PC-3 (cell line): ENCODE measurements at regions not wholly inside any gene's neighbourhood (a gene's known extent, or its start where the extent isn't known, plus 50 kb on each side); places are given as distances from the start of the nearest gene placed in this dataset.

Experiments
- ATAC-seq: fragments of 200-7000 bp; cut with Tn5 transposase; 2 replicates; pipeline ENCODE4 v1.9.1; 2020; ENCODE audit warnings: mild to moderate bottlenecking, moderate library complexity
- BruUV-seq: library from RNA; stranded (reverse); fragments of 400-500 nt; replicated peaks from 2 replicates; lab custom pipeline; 2021; lab: Mats Ljungman, UMichigan
- CTCF ChIA-PET: fragments of 300-600 bp; sonication (Branson Sonifier 250); formaldehyde crosslinking; loops from one replicate; lab custom pipeline; 2022; ENCODE audit warnings: antibody characterized with exemption; lab: Charles Lee
- POLR2A ChIA-PET: fragments of 300-600 bp; sonication (Branson Sonifier 250); formaldehyde crosslinking; loops from one replicate; lab custom pipeline; 2022; ENCODE audit warnings: antibody characterized with exemption; ENCODE audit not compliant: unreplicated experiment; lab: Charles Lee
- DNase-seq: peaks from one replicate; pipeline ENCODE4 v3.0.0-alpha.2; 2015
- H2AFZ ChIP-seq: fragments of 300-600 bp; sonication (generic); 2 replicates; pipeline ENCODE4 v1.6.0; 2016; ENCODE audit warnings: antibody characterized with exemption, low read length
- H3F3A ChIP-seq: fragments of 300-600 bp; sonication (generic); one replicate; pipeline ENCODE4 v1.6.0; 2017; ENCODE audit warnings: antibody characterized with exemption, low read length, control low read depth, mild to moderate bottlenecking; ENCODE audit not compliant: unreplicated experiment
- H3K27ac ChIP-seq: fragments of 300-600 bp; sonication (generic); 2 replicates; pipeline ENCODE4 v1.5.1; 2016; ENCODE audit warnings: mild to moderate bottlenecking, low read length
- H3K27me3 ChIP-seq: fragments of 300-600 bp; sonication (generic); 2 replicates; pipeline ENCODE4 v1.6.1; 2016; ENCODE audit warnings: low read length, mixed read lengths
- H3K36me3 ChIP-seq: fragments of 300-600 bp; sonication (generic); 2 replicates; pipeline ENCODE4 v1.6.1; 2016; ENCODE audit warnings: low read depth, mixed run types, low read length, mixed read lengths
- H3K4me1 ChIP-seq: fragments of 300-600 bp; sonication (generic); 2 replicates; pipeline ENCODE4 v1.5.1; 2016; ENCODE audit warnings: low read length; ENCODE audit not compliant: insufficient read depth
- H3K4me2 ChIP-seq: fragments of 300-600 bp; sonication (generic); 2 replicates; pipeline ENCODE4 v1.6.0; 2016; ENCODE audit warnings: low read length
- H3K4me3 ChIP-seq: fragments of 300-600 bp; sonication (generic); 2 replicates; pipeline ENCODE4 v1.5.1; 2016; ENCODE audit warnings: mild to moderate bottlenecking, low read length, mixed read lengths
- H3K79me2 ChIP-seq: fragments of 300-600 bp; sonication (generic); 2 replicates; pipeline ENCODE4 v1.6.1; 2017; ENCODE audit warnings: low read length, mixed read lengths
- H3K9ac ChIP-seq: fragments of 300-600 bp; sonication (generic); 2 replicates; pipeline ENCODE4 v1.6.0; 2016; ENCODE audit warnings: mild to moderate bottlenecking, low read length
- H3K9me2 ChIP-seq: fragments of 300-600 bp; sonication (generic); replicated peaks from 2 replicates; pipeline ENCODE4 v1.6.1; 2016; ENCODE audit warnings: mixed run types, low read length, mixed read lengths
- H3K9me3 ChIP-seq: fragments of 300-600 bp; sonication (generic); 2 replicates; pipeline ENCODE4 v1.6.1; 2016; ENCODE audit warnings: low read length, mixed read lengths
- H4K20me1 ChIP-seq: fragments of 300-600 bp; sonication (generic); 2 replicates; pipeline ENCODE4 v1.6.1; 2016; ENCODE audit warnings: low read length, mixed read lengths
- CTCF ChIP-seq: fragments of 300-600 bp; sonication (generic); conservative IDR thresholded peaks from 2 replicates; pipeline ENCODE4 v1.5.1; 2017; ENCODE audit warnings: antibody characterized with exemption, low read depth, mild to moderate bottlenecking, low read length
- EZH2 ChIP-seq: fragments of 300-600 bp; sonication (generic); IDR thresholded peaks from one replicate; pipeline ENCODE4 v1.6.1; 2017; ENCODE audit warnings: antibody characterized with exemption, mild to moderate bottlenecking, low read length; ENCODE audit not compliant: unreplicated experiment
- EZH2phosphoT487 ChIP-seq: fragments of 300-600 bp; sonication (generic); IDR thresholded peaks from 2 replicates; pipeline ENCODE4 v1.6.1; 2018; ENCODE audit warnings: mild to moderate bottlenecking, antibody characterized with exemption, low read length, borderline replicate concordance
- intact Hi-C: fragments of 100-400 bp; cut with micrococcal nuclease; formaldehyde crosslinking; loops from 2 replicates; pipeline ENCODE4 v1.9.0; 2023

GRCh38 chr1:199112365-199112764, 473.5 kb downstream of the PTPRC start:
- Histone ChIP-seq H3K27me3 (no peaks in the 10 kb centered on the region), H3K4me1 (no peaks in the 10 kb centered on the region), H3K9me2 (no peaks in the 10 kb centered on the region), H3K9me3 (no peaks in the 10 kb centered on the region), H3K36me3 (no peaks in the 10 kb centered on the region), H3K4me3 (no peak overlapping the region), H2AFZ (no peak overlapping the region), H3K79me2 (no peaks in the 10 kb centered on the region), H3K4me2 (no peak overlapping the region), H4K20me1 (no peaks in the 10 kb centered on the region), H3K9ac (no peak overlapping the region), H3K27ac (no peak overlapping the region), H3F3A (no peaks in the 10 kb centered on the region)
- DNase-seq (no peak), ATAC-seq (no peak)
- CTCF ChIA-PET: interaction anchor here (0.8 to 1.1 kb wide), 2 partner anchors 323 to 336 kb away, joined by 3 to 4 read pairs; no protein-coding TSS in a partner anchor
- intact Hi-C loops: loop anchor here (5.0 kb wide), 2 partner anchors 175 to 355 kb away; no protein-coding TSS in a partner anchor
- TF ChIP-seq EZH2phosphoT487 (no peak), EZH2 (no peak), CTCF (no peak)
- POLR2A ChIA-PET: no interaction called here
- no TSS peak for BruUV-seq

- Histone ChIP-seq H3K9me2 (no peaks in the 10 kb centered on the region), H3F3A (no peaks in the 10 kb centered on the region), H4K20me1 (no peaks in the 10 kb centered on the region), H3K9me3 (no peaks in the 10 kb centered on the region), H3K4me3 (no peak overlapping the region), H2AFZ (no peak overlapping the region), H3K4me1 (no peaks in the 10 kb centered on the region), H3K9ac (no peak overlapping the region), H3K79me2 (no peaks in the 10 kb centered on the region), H3K27ac (no peak overlapping the region), H3K36me3 (no peaks in the 10 kb centered on the region), H3K27me3 (no peaks in the 10 kb centered on the region), H3K4me2 (no peak overlapping the region)
- ChIA-PET POLR2A (no interaction called here), CTCF (interaction anchor here (0.7 to 1.1 kb wide), 4 partner anchors 322 to 350 kb away, joined by 3 to 6 read pairs (median 4); no protein-coding TSS in a partner anchor)
- peak; percentile 73 for ATAC-seq
- intact Hi-C loops: loop anchor here (1.0 to 5.0 kb wide), 3 partner anchors 176 to 356 kb away; no protein-coding TSS in a partner anchor
- no TSS peak for BruUV-seq
- peak; percentile 73 for DNase-seq
- TF ChIP-seq CTCF (peak; percentile 82), EZH2phosphoT487 (no peak)
These were observed 474.5 kb downstream of the PTPRC start for GRCh38 chr1:199113265-199113869.

GRCh38 chr1:199116488-199116887, 477.6 kb downstream of the PTPRC start:
- Histone ChIP-seq H3K27me3 (no peaks in the 10 kb centered on the region), H3K9me3 (no peaks in the 10 kb centered on the region), H3K4me2 (no peak overlapping the region), H3K36me3 (no peaks in the 10 kb centered on the region), H4K20me1 (no peaks in the 10 kb centered on the region), H3K9ac (no peak overlapping the region), H3K79me2 (no peaks in the 10 kb centered on the region), H3K9me2 (no peaks in the 10 kb centered on the region), H2AFZ (no peak overlapping the region), H3K4me1 (no peaks in the 10 kb centered on the region), H3F3A (no peaks in the 10 kb centered on the region), H3K27ac (no peak overlapping the region), H3K4me3 (no peak overlapping the region)
- no TSS peak for BruUV-seq
- CTCF ChIA-PET: no interaction called here
- intact Hi-C loops: no loop called here
- ATAC-seq: no peak
- TF ChIP-seq EZH2: no peak
- TF ChIP-seq EZH2phosphoT487: no peak
- no peak for TF ChIP-seq CTCF
- no peak for DNase-seq
- POLR2A ChIA-PET: no interaction called here
